GM21723 (cell line): ENCODE measurements at regions not wholly inside any gene's neighbourhood (a gene's known extent, or its start where the extent isn't known, plus 50 kb on each side); places are given as distances from the start of the nearest gene placed in this dataset.

Experiments used
- ATAC-seq: cut with Tn5 transposase; IDR thresholded peaks from one replicate; pipeline ENCODE4 v1.9.1; 2021; ENCODE audit warnings: mild to moderate bottlenecking, moderate library complexity; ENCODE audit not compliant: unreplicated experiment

GRCh38 chr2:19465978-19466377 lies 107.6 kb upstream of the OSR1 start:
- no peak for ATAC-seq

DNA sequence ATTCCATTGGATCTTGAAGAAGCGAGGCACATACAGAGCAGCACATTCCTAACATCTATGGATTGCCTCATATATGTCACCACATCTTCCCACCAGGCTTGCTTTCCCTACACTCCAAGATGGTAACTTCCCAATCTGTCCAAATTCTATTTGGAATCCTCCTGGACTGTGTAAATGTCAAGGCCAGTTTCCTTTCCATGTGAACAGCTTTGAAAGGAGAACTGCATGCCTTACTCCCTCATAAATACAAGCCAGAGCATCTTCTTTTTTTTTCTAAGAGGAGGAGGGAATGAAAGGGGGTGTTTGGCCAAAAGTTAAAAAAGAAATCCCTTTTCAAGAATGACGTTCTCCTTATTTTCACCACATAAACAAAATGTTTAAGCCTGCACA lies 103.8 kb upstream of the OSR1 start:
- ATAC-seq, result no peak

GRCh38 chr2:19461504-19462255 lies 103.3 kb upstream of the OSR1 start:
- ATAC-seq, result no peak

GRCh38 chr2:19460761-19461160 lies 102.3 kb upstream of the OSR1 start:
- no peak for ATAC-seq

DNA sequence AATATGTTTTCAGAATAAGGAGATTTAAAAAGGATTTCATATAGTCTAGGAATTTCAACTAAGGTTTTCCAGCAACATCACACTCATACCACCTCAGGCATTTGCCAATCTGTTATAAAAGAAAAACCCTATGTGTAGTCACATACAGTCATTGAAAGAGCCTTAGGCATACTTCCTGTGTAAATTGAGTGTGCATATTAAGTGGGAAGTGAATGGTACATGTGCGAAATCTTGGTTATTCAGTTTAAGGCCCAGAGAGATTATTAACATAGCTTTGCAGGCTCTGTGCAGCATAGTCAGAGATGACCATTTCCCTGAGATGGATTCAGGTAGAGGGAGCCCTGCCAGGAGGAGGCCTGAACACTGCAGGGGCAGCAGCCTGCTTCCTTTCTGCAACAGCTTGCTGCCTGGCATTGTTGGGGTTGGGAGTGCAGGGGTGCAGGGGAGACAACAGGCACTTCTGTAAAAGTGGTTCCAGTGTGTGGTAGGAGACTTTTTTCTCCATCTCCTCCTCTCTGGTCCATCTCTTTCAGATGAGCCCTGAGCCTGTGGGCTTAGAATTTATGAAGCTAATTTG lies 100.1 kb upstream of the OSR1 start:
- no peak for ATAC-seq

DNA sequence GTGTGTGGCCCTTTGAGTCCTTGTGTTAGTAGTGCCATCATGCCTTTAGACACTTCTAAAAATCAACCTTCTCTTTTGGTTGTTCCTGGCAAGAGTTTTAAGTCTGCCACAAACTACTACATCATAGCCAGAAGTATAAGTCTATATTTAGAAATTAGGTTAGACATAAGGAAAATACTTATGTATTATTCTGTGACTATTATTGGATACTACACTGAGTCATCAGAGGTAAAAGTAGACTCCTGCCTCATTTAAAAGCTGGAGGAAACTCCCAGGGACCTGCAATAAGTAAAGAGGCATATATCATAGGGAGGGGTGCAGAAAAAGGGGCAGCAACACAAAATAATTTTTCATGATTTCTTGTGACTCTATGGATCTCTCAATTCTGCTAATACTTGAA lies 99.4 kb upstream of the OSR1 start:
- ATAC-seq, result no peak

GRCh38 chr2:19456705-19457309 lies 98.4 kb upstream of the OSR1 start:
- no peak for ATAC-seq

GRCh38 chr2:19454125-19454524 lies 95.7 kb upstream of the OSR1 start:
- no peak for ATAC-seq

GRCh38 chr2:19442731-19443130 lies 84.3 kb upstream of the OSR1 start:
- no peak for ATAC-seq

GRCh38 chr2:19439081-19439480 lies 80.7 kb upstream of the OSR1 start:
- no peak for ATAC-seq

- no peak for ATAC-seq
Measured at GRCh38 chr2:19435815-19436214, 77.4 kb upstream of the OSR1 start.

GRCh38 chr2:19434413-19434812 lies 76.0 kb upstream of the OSR1 start:
- ATAC-seq, result no peak

- ATAC-seq, result no peak
Measured at GRCh38 chr2:19426941-19427340, 68.5 kb upstream of the OSR1 start.

- no peak for ATAC-seq
Measured at GRCh38 chr2:19426144-19426543, 67.7 kb upstream of the OSR1 start.

GRCh38 chr2:19425419-19425818 lies 67.0 kb upstream of the OSR1 start:
- no peak for ATAC-seq

DNA sequence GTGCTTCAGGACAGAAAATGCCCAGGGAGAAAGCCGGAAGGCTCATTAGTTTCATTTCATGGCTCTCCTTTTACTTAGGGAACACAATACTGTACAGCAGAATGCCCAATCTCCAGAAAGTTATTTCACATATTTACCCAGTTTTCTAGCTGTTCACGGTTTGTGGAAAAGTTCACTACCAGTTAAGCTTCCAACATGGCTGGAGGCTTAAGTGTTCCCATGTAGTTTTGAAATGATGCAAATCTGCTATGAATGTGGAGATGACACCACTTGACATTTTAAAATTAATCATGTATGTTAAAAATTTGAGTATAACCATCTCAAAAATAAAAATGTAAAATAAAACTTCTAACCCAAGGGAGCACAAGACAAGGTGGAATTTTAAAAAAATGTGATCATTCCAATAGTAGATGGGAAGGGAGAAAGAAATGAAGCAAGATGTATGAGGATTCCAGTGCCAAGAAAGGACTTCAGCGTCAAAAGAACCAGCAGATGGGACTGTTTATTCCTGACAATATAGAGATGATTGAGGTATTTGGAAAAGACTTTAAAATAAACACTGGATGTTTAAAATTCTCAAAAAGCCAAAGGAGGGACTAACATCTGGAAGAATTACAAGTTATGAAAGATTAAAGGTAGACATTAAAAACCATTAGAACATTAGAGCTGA lies 60.9 kb upstream of the OSR1 start:
- ATAC-seq, result no peak

GRCh38 chr2:19416784-19417684 lies 58.6 kb upstream of the OSR1 start:
- ATAC-seq, result no peak

- ATAC-seq, result no peak
Measured at GRCh38 chr2:19416083-19416482, 57.7 kb upstream of the OSR1 start.

GRCh38 chr2:19409046-19409445 lies 50.6 kb upstream of the OSR1 start:
- no peak for ATAC-seq

GRCh38 chr2:19408592-19408991 lies 50.2 kb upstream of the OSR1 start:
- no peak for ATAC-seq
